ENCODE measurements at regions not wholly inside any gene's neighbourhood (a gene's known extent, or its start where the extent isn't known, plus 50 kb on each side); places are given as distances from the start of the nearest gene placed in this dataset.

GRCh38 chr6:168129292-168130167, 50.5 kb upstream of the FRMD1 start:
- intact Hi-C loops (cut with DNase I, micrococcal nuclease), result no loop called here
- Mint-ChIP-seq H3K27me3 (peaks cover 9% of the 10 kb centered on the region), H3K9me3 (ENCODE audit: low read depth) (no peaks in the 10 kb centered on the region), H3K4me3 (no peak overlapping the region), H3K4me1 (no peaks in the 10 kb centered on the region), H3K27ac (no peak overlapping the region), H3K36me3 (ENCODE audit: low read depth) (no peaks in the 10 kb centered on the region)
- POLR2A ChIA-PET, result no interaction called here
- CTCF ChIA-PET, result no interaction called here
- ATAC-seq (no peak), DNase-seq (no peak)

DNA sequence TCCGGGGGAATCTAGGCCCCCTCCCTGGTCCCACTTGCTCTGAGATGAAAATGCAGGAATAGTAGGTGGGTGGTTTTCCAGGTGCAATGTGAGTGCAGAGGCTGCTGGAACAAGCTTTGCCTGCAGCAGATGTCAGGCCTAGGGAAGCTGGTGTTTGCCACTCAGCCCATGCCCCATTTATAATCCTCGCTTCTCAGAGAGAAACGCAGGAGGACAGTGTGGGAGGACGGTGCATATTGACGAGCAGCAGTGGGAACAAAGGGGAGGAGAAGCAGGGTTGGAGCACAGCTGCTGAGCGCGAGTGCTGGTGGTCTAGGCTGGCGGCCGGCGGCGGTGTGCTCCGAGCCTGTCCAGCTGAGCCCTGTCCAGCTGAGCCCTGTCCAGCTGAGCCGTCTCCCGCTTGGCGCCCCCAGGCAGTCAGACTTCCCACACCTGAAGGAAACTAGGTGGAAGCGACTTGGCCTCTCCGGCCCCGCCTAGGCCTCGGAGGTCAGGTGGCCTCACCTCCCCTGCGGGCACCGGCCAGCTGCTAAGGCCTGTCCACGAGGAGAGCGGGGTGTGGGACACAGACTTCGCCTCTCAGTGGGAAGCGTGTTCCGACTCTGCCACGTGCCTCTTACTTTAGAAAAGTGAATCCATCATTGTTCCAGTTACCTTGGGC, 49.7 kb upstream of the FRMD1 start:
- intact Hi-C loops (cut with DNase I, micrococcal nuclease), result no loop called here
- H3K36me3 Mint-ChIP-seq (ENCODE audit: low read depth), result no peaks in the 10 kb centered on the region
- no peak overlapping the region for H3K27ac Mint-ChIP-seq
- DNase-seq, result no peak
- H3K4me3 Mint-ChIP-seq, result no peak overlapping the region
- no peaks in the 10 kb centered on the region for H3K9me3 Mint-ChIP-seq (ENCODE audit: low read depth)
- POLR2A ChIA-PET, result no interaction called here
- CTCF ChIA-PET, result no interaction called here
- peaks cover 9% of the 10 kb centered on the region for H3K27me3 Mint-ChIP-seq
- ATAC-seq, result no peak
- no peaks in the 10 kb centered on the region for H3K4me1 Mint-ChIP-seq

Measured in activated CD4-positive, alpha-beta T cell treated with anti-CD3 and anti-CD28 coated beads for 36 hours (primary cell).